Endodermal cell (in vitro differentiated cells): ENCODE measurements at regions not wholly inside any gene's neighbourhood (a gene's known extent, or its start where the extent isn't known, plus 50 kb on each side); places are given as distances from the start of the nearest gene placed in this dataset.
A peak's percentile ranks its signal among the peaks of the same experiment; 100 is the strongest.

Source experiments
- DNase-seq: peaks from one replicate; pipeline ENCODE4 v3.0.0-alpha.2; 2017
- H3K27ac ChIP-seq: 2 replicates; pipeline ENCODE4 v1.5.1; 2013; ENCODE audit warnings: mild to moderate bottlenecking, low read depth, low read length, moderate library complexity
- H3K27me3 ChIP-seq: 2 replicates; pipeline ENCODE4 v1.6.1; 2013; ENCODE audit warnings: mild to moderate bottlenecking, low read length, moderate library complexity; ENCODE audit not compliant: insufficient read depth, control insufficient read depth, poor library complexity, severe bottlenecking
- H3K36me3 ChIP-seq: 2 replicates; pipeline ENCODE4 v1.7.0; 2013; ENCODE audit warnings: mild to moderate bottlenecking, low read length, moderate library complexity; ENCODE audit not compliant: control insufficient read depth, insufficient read depth
- H3K4me1 ChIP-seq: one replicate; pipeline ENCODE4 v1.7.0; 2013; ENCODE audit warnings: low read length; ENCODE audit not compliant: control insufficient read depth, insufficient read depth
- H3K4me3 ChIP-seq: 2 replicates; pipeline ENCODE4 v1.5.1; 2013; ENCODE audit warnings: mild to moderate bottlenecking, low read length, moderate library complexity
- H3K9ac ChIP-seq: 2 replicates; pipeline ENCODE4 v1.6.1; 2013; ENCODE audit warnings: mild to moderate bottlenecking, low read length, moderate library complexity; ENCODE audit not compliant: poor library complexity, severe bottlenecking; ENCODE audit errors: extremely low read depth
- H3K9me3 ChIP-seq: 2 replicates; pipeline ENCODE4 v1.6.1; 2013; ENCODE audit warnings: mild to moderate bottlenecking, low read length, moderate library complexity; ENCODE audit not compliant: control insufficient read depth
- H3K27ac Mint-ChIP-seq: 2 replicates; pipeline ENCODE4 v1.8.0; 2020; ENCODE audit warnings: mixed read lengths
- H3K27me3 Mint-ChIP-seq: 2 replicates; pipeline ENCODE4 v1.8.0; 2021; ENCODE audit warnings: mild to moderate bottlenecking, mixed read lengths; ENCODE audit not compliant: insufficient read depth
- H3K36me3 Mint-ChIP-seq: 2 replicates; pipeline ENCODE4 v1.8.0; 2020; ENCODE audit warnings: low read depth, mixed read lengths
- H3K4me1 Mint-ChIP-seq: 2 replicates; pipeline ENCODE4 v1.8.0; 2020; ENCODE audit warnings: mixed read lengths
- H3K4me3 Mint-ChIP-seq: 2 replicates; pipeline ENCODE4 v1.8.0; 2020; ENCODE audit warnings: mild to moderate bottlenecking, moderate library complexity, mixed read lengths
- H3K9me3 Mint-ChIP-seq: 2 replicates; pipeline ENCODE4 v1.8.0; 2020; ENCODE audit warnings: mild to moderate bottlenecking, mixed read lengths
- CTCF ChIP-seq: fragments of 200-600 bp; sonication (generic); conservative IDR thresholded peaks from 2 replicates; pipeline ENCODE4 v1.5.0; 2021; ENCODE audit warnings: antibody characterized with exemption, mild to moderate bottlenecking
- WGBS, 2 experiments: methylation state at CpG; one replicate each; pipeline versions ENCODE4 v1.1.5 to v1.1.7; 2013; ENCODE audit warnings: missing lambda C conversion rate in 2 of 2, mixed read lengths in 1 of 2; ENCODE audit not compliant: insufficient coverage in 1 of 2, insufficient read length in 1 of 2; 5-methylcytosine and 5-hydroxymethylcytosine counted together

DNA sequence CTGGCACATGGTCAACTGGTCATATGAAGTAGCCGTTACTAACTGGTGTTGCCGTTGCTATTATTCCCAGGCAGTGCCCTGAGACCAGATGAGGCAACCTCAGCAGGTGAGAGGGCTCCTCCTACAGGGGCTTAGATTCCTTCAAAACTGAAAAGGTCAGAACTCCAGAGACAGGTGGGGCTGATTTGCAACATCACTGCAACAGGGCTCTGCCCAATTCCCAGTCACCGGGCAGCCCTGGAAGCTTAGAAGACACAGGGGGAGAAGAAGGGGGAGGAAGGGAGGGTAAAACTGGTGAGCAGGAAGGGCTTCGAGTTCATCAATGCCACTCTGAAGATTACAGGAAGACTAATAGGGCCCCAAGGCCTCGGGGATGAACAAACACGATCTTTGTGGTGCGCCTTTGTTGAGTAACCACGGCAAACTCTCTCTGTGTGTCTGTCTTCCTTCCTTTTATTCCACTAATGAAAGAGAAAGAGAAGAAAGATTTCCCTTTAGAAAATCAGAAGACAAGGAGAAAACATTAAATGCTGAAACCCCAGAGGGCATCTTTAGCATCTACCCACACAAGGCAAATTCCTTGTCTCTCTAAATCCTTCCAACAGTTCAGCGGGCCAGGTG lies 749.1 kb upstream of the TBX3 start:
- Histone ChIP-seq H3K27ac (no peak overlapping the region), H3K9me3 (no peaks in the 10 kb centered on the region), H3K9ac (no peak overlapping the region), H3K4me3 (no peak overlapping the region), H3K36me3 (no peaks in the 10 kb centered on the region), H3K27me3 (no peaks in the 10 kb centered on the region), H3K4me1 (no peaks in the 10 kb centered on the region)
- H3K4me1 Mint-ChIP-seq: peaks cover 9% of the 10 kb centered on the region
- H3K9me3 Mint-ChIP-seq: no peaks in the 10 kb centered on the region
- no peaks in the 10 kb centered on the region for H3K36me3 Mint-ChIP-seq
- peak; percentile 63 for TF ChIP-seq CTCF
- H3K27ac Mint-ChIP-seq: no peak overlapping the region
- no peak overlapping the region for H3K4me3 Mint-ChIP-seq
- DNase-seq: peak; percentile 74
- H3K27me3 Mint-ChIP-seq: peaks cover 6% of the 10 kb centered on the region
- WGBS, 2 experiments: 75 to 88% methylated on average over 5 to 9 of the region's 9 CpGs

DNA sequence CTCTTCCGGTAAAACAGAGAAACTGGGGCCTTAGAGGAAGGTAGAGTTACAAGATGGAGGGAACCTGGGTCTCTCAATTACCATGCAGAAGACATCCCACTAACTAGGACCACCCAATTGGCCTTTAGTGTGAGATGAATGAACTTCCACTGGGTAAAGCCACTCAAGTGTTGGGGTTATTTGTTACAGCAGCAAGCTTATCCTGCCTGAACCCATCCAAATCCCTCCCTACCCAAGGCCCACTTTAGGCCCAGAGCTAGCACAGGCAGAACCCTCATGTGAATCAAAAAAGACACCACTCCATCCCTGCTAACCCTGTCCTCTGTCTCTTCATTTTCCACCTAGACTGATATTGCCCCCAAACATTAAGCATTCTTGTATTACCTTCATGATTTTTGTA lies 746.7 kb upstream of the TBX3 start:
- WGBS, 2 experiments: 88 to 100% methylated on average over 1 of the region's 1 CpG
- Mint-ChIP-seq H3K27ac (no peak overlapping the region), H3K4me3 (no peak overlapping the region), H3K4me1 (peaks cover 16% of the 10 kb centered on the region), H3K9me3 (no peaks in the 10 kb centered on the region), H3K27me3 (peaks cover 5% of the 10 kb centered on the region), H3K36me3 (no peaks in the 10 kb centered on the region)
- Histone ChIP-seq H3K27ac (no peak overlapping the region), H3K9me3 (no peaks in the 10 kb centered on the region), H3K9ac (no peak overlapping the region), H3K36me3 (no peaks in the 10 kb centered on the region), H3K4me3 (no peak overlapping the region), H3K4me1 (no peaks in the 10 kb centered on the region), H3K27me3 (no peaks in the 10 kb centered on the region)
- no peak for TF ChIP-seq CTCF
- no peak for DNase-seq

- Mint-ChIP-seq H3K9me3 (no peaks in the 10 kb centered on the region), H3K4me1 (peaks cover 18% of the 10 kb centered on the region), H3K27ac (no peak overlapping the region), H3K4me3 (no peak overlapping the region), H3K27me3 (peaks cover 5% of the 10 kb centered on the region), H3K36me3 (no peaks in the 10 kb centered on the region)
- Histone ChIP-seq H3K27ac (no peak overlapping the region), H3K9ac (no peak overlapping the region), H3K36me3 (no peaks in the 10 kb centered on the region), H3K27me3 (peaks cover 7% of the 10 kb centered on the region), H3K4me3 (no peak overlapping the region), H3K9me3 (no peaks in the 10 kb centered on the region), H3K4me1 (no peaks in the 10 kb centered on the region)
- TF ChIP-seq CTCF: no peak
- DNase-seq: peak; percentile 66
These were observed 742.8 kb upstream of the TBX3 start for GRCh38 chr12:115426732-115427131.
